Effector memory CD4-positive, alpha-beta T cell (primary cell): ENCODE measurements at regions not wholly inside any gene's neighbourhood (a gene's known extent, or its start where the extent isn't known, plus 50 kb on each side); places are given as distances from the start of the nearest gene placed in this dataset.

Source experiments
- DNase-seq, 3 donors: peaks; one replicate each; pipeline ENCODE4 v3.0.0-alpha.2; 2020
- H3K27ac ChIP-seq: 2 replicates; pipeline ENCODE4 v1.7.0; 2013; ENCODE audit warnings: mild to moderate bottlenecking, low read length, moderate library complexity; ENCODE audit not compliant: insufficient read depth, poor library complexity, severe bottlenecking
- H3K27me3 ChIP-seq: replicated peaks from 2 replicates; pipeline ENCODE4 v1.7.0; 2013; ENCODE audit warnings: mild to moderate bottlenecking, low read length; ENCODE audit not compliant: insufficient read depth, control insufficient read depth, poor library complexity, severe bottlenecking
- H3K36me3 ChIP-seq: 2 replicates; pipeline ENCODE4 v1.7.0; 2013; ENCODE audit warnings: mild to moderate bottlenecking, low read length, moderate library complexity; ENCODE audit not compliant: control insufficient read depth, insufficient read depth
- H3K4me1 ChIP-seq: 2 replicates; pipeline ENCODE4 v1.7.0; 2013; ENCODE audit warnings: low read length, mild to moderate bottlenecking; ENCODE audit not compliant: control insufficient read depth, insufficient read depth, poor library complexity, severe bottlenecking
- H3K4me3 ChIP-seq: 2 replicates; pipeline ENCODE4 v1.7.0; 2013; ENCODE audit warnings: low read length, low read depth, mild to moderate bottlenecking; ENCODE audit not compliant: insufficient read depth, poor library complexity, severe bottlenecking
- H3K9me3 ChIP-seq: 2 replicates; pipeline ENCODE4 v1.7.0; 2013; ENCODE audit warnings: mild to moderate bottlenecking, low read length, moderate library complexity; ENCODE audit not compliant: control insufficient read depth

- no peaks in the 10 kb centered on the region for H3K4me1 ChIP-seq
- DNase-seq = no peak
- no peak overlapping the region for H3K4me3 ChIP-seq
- H3K27me3 ChIP-seq = peaks cover 12% of the 10 kb centered on the region
- H3K36me3 ChIP-seq = no peaks in the 10 kb centered on the region
- no peaks in the 10 kb centered on the region for H3K9me3 ChIP-seq
- H3K27ac ChIP-seq = no peak overlapping the region
These were observed 223.4 kb upstream of the IL12A start for GRCh38 chr3:159765030-159765859.

DNA sequence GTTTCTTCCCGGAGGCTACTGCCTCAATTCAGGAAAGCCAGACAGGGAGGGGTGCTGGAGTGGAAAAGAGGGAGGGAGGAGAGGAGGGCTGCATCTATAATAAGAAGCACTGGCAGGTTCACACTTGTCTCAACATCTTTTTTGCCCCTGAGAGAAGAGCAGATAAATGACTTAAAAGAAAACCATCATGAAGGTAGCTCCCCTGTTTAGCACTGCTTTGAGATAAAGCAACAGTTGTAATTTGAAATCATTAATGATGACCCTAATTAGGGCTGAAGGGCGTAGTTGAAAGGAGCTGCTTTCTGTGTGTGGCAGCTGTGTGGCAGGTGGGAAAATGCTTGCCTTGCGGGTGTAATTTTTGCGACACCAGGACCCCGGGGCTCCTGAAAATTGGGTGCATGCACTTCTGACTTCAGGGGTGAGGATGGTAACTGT is 222.8 kb upstream of the IL12A start:
- no peak overlapping the region for H3K4me3 ChIP-seq
- H3K4me1 ChIP-seq = no peaks in the 10 kb centered on the region
- H3K36me3 ChIP-seq = no peaks in the 10 kb centered on the region
- no peaks in the 10 kb centered on the region for H3K9me3 ChIP-seq
- no peak for DNase-seq
- no peak overlapping the region for H3K27ac ChIP-seq
- peaks cover 12% of the 10 kb centered on the region for H3K27me3 ChIP-seq

DNA sequence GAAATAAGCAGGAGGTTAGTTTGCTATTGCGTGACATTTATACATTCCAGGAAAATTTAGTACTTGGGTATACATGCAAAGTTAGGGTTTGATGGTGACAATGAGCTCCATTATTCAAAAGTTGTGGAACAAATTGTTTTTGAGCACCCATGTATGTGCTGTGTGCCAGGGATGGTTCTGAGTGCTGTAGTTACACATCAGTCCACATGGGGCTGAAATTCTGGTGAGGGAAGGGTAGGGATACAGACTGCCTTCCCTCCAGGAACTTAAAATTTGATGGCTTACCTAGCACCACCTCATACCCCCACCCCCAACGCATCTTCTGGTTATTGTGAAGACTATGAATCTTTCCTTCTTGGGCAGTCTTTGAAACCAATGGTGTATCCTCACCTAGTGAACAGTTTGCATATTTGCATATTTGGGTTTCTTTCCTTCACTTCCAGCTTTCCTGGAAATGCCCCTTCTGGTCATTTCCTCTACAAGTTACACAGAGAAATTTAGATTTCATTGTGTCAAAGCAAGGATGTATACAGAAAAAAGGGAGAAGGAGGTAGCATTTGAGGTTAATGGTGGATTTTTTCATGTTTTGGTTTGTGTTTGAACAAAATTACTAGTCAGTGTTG is 222.0 kb upstream of the IL12A start:
- no peak overlapping the region for H3K4me3 ChIP-seq
- peaks cover 12% of the 10 kb centered on the region for H3K27me3 ChIP-seq
- no peak overlapping the region for H3K27ac ChIP-seq
- no peak for DNase-seq
- H3K36me3 ChIP-seq = no peaks in the 10 kb centered on the region
- no peaks in the 10 kb centered on the region for H3K4me1 ChIP-seq
- H3K9me3 ChIP-seq = no peaks in the 10 kb centered on the region

- Histone ChIP-seq H3K36me3 (no peaks in the 10 kb centered on the region), H3K9me3 (no peaks in the 10 kb centered on the region), H3K27me3 (no peaks in the 10 kb centered on the region), H3K4me1 (no peaks in the 10 kb centered on the region), H3K4me3 (no peak overlapping the region), H3K27ac (no peak overlapping the region)
- no peak for DNase-seq
These were observed 217.6 kb upstream of the IL12A start for GRCh38 chr3:159770998-159771397.

DNA sequence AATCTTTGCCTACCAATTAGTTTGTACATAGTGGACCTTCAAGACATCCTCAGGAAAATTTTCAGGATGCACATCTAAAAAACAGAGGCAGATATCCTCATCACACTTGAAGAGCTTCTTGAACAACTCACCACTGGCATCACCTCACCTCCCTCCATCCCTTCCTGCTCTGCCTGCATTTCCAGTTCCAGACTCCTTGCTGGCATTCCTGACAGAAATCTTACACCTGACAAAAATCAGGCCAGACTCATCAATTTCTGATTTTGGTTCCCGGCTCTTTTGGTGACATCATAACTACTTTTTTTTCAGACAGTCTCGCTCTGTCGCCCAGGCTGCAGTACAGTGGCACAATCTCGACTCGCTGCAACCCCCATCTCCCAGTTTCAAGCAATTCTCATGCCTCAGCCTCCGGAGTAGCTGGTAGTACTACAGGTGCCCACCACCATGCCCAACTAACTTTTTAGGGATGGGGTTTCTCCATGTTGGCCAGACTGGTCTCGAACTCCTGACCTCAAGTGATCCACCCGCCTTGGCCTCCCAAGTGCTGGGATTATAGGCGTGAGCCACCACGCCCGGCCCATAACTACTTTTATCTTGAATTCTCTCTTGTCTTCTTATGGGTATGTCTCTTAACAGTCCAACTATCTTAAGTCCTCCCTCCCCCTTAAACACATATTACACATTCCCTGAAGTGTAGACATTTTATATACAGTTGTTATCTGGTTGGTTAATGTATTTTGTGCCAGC is 216.6 kb upstream of the IL12A start:
- H3K36me3 ChIP-seq = no peaks in the 10 kb centered on the region
- H3K4me3 ChIP-seq = no peak overlapping the region
- no peaks in the 10 kb centered on the region for H3K9me3 ChIP-seq

GRCh38 chr3:159773706-159774105 is 214.9 kb upstream of the IL12A start:
- Histone ChIP-seq H3K27me3 (no peaks in the 10 kb centered on the region), H3K4me1 (no peaks in the 10 kb centered on the region), H3K27ac (no peak overlapping the region), H3K4me3 (no peak overlapping the region), H3K36me3 (no peaks in the 10 kb centered on the region), H3K9me3 (no peaks in the 10 kb centered on the region)
- DNase-seq = no peak

More for the DNA sequence above, 216.6 kb upstream of the IL12A start:
- Histone ChIP-seq H3K4me1 (no peaks in the 10 kb centered on the region), H3K27me3 (no peaks in the 10 kb centered on the region), H3K27ac (no peak overlapping the region)
- DNase-seq = no peak

DNA sequence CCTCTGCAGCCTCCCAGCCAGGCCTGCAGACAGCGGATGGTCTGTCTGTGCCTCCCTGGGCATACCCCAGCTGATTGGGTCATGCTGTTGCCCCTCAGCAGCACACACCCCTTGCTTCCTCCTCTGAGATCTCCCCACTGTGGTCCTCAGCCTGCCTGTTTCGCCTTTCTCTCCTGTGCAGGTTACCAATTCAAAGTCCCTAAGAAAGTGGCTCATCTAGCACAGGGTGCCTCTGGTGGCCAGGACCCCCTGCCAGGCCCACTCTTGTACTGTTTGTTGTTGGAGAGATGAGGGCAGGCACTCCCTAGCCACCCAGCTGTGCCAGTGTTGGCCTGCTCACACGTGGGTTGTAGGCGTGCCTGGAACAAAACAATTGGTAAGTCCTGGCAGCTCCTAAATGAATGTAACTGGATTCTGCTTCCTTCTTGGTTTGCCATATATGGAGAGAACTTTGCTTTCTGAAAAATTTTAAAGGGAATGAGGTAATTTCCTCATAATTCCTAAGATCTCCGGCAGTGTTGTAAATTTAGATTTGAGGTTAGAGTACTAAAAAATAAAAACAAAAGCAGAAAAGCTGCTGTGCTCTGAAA is 213.2 kb upstream of the IL12A start:
- Histone ChIP-seq H3K4me3 (no peak overlapping the region), H3K4me1 (no peaks in the 10 kb centered on the region)
- no peak for DNase-seq

GRCh38 chr3:159776779-159777178 is 211.9 kb upstream of the IL12A start:
- Histone ChIP-seq H3K9me3 (no peaks in the 10 kb centered on the region), H3K27ac (no peak overlapping the region), H3K36me3 (no peaks in the 10 kb centered on the region), H3K4me1 (no peaks in the 10 kb centered on the region), H3K4me3 (no peak overlapping the region), H3K27me3 (no peaks in the 10 kb centered on the region)
- no peak for DNase-seq

More for the DNA sequence above, 213.2 kb upstream of the IL12A start:
- no peaks in the 10 kb centered on the region for H3K9me3 ChIP-seq
- no peaks in the 10 kb centered on the region for H3K27me3 ChIP-seq
- H3K36me3 ChIP-seq = no peaks in the 10 kb centered on the region
- no peak overlapping the region for H3K27ac ChIP-seq

- no peaks in the 10 kb centered on the region for H3K9me3 ChIP-seq
- no peaks in the 10 kb centered on the region for H3K27me3 ChIP-seq
- H3K4me3 ChIP-seq = no peak overlapping the region
- no peak overlapping the region for H3K27ac ChIP-seq
- H3K4me1 ChIP-seq = no peaks in the 10 kb centered on the region
- H3K36me3 ChIP-seq = no peaks in the 10 kb centered on the region
- no peak for DNase-seq
These were observed 208.8 kb upstream of the IL12A start for GRCh38 chr3:159779883-159780282.
